GM19397 (cell line): ENCODE measurements at regions not wholly inside any gene's neighbourhood (a gene's known extent, or its start where the extent isn't known, plus 50 kb on each side); places are given as distances from the start of the nearest gene placed in this dataset.

Source experiments
- ATAC-seq: cut with Tn5 transposase; IDR thresholded peaks from one replicate; pipeline ENCODE4 v1.9.1; 2021; ENCODE audit warnings: mild to moderate bottlenecking, moderate library complexity; ENCODE audit not compliant: unreplicated experiment

DNA sequence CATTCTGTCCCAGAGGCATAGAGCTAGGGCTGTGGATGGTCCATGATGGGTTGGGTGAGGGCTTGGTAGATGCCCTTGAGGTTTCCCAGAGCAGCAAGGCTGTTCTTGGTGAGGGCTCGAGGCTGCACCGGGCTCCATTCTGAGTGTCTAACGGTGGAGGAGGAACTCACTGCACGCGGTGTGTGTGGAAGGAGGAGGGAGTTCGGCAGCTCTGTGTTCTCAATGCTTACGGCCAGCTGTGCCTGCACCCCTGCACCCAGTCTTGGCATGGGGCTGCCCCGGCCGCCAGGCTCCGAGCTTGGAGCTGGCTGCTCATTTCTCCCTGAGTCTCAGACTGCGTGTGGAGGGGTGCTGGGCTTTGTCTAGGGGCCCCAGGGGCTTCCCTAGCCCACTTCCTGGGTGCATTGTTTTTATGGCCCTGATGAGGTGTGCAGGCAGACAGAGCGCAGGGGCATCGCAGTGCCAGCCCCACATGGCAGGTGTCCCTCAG lies 1247.1 kb downstream of the BRD1 start:
- no peak for ATAC-seq

- ATAC-seq, result no peak
Observed at GRCh38 chr22:48579928-48580309, 1247.8 kb downstream of the BRD1 start.

DNA sequence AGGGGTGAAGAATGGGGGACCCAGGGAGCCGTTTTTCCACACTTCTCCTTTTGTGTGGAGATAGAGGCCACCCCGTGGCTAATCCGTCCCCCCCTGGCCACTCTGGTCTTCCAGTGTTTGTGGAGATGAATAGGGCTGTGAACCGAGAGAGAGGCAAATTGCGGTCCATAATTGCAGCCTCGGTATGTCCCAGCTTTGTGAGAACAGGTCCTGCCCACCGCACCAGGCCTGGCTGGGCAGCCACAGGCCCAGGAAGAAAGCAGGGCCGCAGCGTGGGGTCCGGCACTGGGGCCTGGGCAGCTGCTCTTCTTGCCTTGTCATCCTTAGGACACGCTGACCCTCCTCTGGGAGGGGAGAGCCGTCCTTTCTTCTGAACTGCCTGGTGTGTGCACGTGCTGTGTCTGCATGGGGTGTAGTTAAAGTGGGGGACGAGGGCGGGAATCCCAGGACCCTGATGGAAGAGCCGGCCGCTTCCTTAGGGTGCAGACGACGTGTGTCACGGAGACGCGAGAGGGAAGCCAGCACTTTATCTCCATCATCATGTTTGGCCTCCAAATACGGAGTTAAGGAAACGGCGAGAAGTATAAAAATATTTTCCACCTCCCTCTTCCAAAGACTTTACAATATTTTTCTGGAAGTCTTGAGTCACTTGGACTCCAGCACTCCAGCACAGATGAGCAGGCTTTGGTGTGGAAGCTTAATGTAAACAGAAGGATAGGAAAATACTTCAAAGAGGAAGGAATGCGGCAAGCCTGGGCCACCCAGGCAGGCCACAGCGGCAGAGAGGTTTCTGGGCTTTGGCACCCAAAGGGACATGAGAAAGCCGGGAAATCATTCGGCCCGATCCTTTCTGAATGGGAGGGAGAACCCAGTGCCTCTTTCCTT lies 1248.4 kb downstream of the BRD1 start:
- no peak for ATAC-seq

DNA sequence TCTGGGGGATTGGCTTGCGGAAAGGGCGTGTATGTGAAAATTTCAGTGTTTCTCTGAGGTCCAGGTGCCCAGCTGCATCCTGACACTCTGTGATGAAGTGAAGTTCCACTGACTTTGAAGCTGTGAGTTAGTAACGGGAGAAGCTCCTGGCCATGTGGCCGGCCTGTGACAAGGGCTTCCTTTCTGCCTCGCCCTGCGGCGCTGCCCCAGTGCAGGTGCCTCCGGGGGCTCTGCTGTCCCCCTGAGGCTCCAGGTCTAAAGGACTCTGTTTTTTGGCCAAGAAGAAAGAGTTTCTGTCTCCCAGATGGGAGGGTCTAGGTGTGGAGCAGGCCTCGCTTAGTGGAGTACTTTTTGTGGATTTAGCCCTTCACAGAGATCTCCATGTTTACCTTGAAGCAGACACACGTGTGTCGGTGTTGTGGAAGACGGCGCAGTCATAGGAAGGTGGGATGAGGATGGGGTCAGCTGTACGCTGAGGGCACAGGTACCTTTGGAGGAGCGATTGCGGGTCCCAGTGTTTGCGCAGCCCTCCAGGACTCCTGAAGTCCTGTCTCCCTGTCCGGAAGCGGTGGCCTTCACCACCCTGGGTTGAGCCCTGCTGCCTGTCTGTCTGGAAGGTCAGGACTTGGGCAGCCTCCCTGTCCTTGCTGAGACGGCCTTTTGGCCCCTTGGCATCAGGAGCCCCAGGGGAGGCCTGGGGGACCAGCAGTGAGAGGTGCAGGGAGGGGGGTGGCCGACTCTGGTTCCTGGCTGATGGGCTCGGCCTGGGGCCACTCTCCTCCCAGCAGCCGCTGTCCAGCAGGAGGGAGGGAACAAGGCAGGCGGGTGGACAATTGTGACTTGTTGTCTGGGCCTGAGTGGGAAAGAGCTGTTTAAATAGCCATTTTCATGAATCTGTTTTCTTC lies 1249.3 kb downstream of the BRD1 start:
- no peak for ATAC-seq

DNA sequence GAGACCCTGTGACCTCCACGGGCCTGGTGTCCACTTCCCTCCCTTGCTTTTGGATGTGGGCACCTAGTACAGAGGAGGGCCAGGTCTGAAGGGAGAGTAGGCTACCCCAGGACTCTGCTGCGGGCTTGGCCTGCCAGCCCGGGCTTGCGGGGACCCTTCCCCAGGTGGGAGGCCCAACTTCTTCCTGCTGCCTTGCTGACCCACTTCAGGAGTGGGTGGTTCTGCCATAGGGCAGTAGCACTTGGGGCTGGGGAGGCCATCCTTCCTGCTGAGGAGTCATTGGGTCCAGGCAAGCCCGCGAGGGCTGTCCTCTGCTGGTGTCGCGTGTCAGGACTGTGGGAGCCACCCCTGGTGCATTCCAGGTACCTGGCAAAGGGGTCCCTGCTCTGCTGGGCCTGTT lies 1250.0 kb downstream of the BRD1 start:
- ATAC-seq, result no peak

DNA sequence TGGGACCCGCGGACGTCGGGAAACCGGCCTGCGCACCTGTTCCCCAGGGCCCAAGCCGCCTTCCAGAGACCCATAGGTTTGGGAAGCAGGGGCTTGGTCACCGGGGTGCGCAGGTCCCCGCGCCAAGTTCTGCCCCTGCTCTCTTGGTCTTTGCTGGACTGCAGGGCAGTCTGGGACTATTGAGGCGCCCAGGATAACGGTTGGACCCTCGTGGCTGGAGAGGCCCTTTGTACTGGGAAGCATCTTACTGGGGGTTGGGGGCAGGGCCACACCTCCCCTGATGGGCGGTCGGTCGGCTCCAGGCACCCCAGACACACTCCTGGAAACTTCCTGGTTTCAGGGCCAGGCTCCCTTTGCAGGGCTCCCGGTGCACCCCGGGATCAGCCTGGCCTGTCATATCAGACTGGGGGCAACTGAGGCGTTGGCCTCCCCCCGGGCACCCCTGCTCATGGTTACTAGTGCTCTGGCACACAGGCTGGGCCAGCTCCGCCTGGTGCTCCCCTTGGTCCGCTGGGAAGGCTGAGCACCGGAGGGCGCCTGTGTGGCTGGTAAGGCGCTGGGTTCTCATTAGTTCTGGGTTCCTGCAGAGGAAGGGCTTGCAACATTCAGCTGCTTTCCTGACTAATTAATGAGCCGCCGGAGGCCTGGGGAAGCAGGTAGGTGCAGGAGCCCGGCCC lies 1250.5 kb downstream of the BRD1 start:
- no peak for ATAC-seq

GRCh38 chr22:48576333-48577013 lies 1251.2 kb downstream of the BRD1 start:
- ATAC-seq, result no peak

DNA sequence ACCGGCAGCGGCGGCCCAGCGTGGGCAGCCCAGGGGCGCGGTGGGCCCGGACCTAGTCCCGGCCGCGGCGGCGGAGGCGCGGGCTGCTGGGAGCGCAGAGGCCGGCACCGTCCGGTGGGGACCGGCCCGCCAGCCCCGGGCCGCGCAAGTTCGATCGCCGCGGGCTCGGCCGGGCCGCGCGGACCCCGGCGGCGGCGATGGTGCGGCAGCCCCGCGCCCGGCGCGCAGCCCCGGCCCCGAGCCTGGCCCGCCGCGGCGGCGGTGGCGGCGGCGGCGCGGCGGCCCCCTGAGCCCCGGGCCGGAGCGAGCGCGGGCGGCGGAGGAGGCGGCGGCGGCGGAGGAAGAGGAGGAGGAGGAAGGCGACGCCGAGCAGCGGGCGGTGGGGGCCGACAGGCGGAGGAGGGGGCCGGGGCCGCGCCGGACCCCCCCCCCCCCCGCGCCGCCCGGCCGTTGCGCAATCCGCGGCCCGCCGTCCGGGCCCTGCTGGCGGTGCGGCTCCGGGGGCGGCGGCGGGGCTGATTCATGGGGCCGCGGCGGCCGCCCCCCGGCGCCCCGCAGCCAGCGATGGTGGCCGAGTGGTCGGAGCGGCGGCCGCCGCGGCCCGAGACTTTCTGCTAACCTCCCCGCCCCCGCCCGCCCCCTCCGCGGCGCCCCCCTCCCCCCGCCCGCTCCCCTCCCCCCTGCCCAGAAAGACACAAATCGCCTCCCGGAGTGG lies 1251.9 kb downstream of the BRD1 start:
- no peak for ATAC-seq

GRCh38 chr22:48574776-48575617 lies 1252.7 kb downstream of the BRD1 start:
- ATAC-seq, result no peak

DNA sequence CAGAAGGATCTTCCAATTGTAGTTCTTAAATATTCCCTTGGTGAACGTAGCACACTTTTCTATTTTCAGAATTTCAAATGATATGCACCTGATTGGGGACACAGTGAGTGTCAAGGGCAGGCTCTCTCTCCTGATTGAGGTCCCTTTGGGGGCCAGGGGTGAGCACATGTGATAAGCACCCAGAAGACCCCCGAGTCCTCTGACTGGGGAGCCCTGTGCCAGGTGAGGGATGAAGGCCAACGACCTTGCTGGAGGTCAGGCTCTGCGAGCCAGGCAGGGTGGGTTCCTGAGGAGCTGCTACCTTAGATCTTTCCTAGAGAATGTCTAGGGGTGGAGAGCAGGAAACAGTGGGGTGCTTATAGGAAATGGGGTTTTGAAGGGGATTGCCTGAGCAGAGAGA lies 1253.9 kb downstream of the BRD1 start:
- no peak for ATAC-seq

DNA sequence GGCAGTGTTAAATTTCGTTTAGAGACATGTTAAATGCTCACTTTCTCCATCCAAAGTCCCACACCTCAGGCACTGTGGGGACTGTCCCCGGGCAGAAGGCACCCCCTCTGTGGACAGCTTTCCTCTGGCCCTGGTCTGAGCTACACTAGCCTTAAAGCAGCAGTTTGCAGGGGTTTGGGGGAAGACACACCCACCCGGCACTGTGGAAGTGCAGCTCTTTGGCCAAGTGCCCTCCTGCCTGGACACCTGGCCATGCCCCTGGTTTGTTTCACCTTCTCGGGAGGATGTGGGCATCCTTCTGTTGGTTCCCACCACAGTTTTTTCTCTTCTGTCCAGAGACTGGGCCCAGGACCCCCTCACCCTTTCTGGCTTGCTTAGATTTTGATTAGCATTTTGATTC lies 1254.7 kb downstream of the BRD1 start:
- no peak for ATAC-seq

- ATAC-seq, result no peak
Observed at GRCh38 chr22:48570912-48571311, 1256.8 kb downstream of the BRD1 start.

DNA sequence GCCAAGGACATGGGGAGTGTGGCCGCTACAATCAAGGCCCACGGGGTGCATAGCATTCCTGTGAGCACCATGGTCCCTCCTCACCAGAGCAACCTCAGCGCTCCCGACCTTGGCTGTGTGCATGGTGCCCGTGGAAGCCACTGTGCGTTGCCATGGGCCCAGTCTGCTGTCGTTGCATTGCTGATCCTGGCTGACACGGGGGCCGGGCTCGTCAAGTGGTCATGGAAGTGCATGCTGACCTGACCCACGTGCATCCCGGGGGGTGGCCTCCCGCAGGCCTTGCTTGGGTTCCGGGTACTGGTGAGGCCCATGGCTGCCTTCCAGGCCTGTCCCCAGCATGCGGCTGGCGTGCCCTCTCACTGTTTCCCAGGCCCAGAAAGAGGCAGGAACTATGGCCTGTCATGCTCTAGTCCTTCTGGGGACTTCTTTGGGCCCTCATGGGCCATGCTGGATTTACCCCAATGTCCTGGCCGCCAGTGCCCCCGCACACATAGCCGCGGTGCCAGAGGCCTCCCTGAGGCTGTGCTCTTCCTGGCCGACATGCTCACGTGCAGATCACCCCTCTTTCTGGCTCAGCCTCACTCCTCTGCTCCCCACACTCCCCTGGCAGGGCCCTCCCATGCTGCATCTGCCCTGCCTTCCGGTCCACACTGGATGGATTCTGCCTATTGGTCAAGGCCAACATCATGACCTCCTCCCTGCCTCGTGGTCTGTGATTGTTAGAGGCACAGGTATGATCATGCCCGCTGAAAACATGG lies 1258.0 kb downstream of the BRD1 start:
- ATAC-seq, result no peak

DNA sequence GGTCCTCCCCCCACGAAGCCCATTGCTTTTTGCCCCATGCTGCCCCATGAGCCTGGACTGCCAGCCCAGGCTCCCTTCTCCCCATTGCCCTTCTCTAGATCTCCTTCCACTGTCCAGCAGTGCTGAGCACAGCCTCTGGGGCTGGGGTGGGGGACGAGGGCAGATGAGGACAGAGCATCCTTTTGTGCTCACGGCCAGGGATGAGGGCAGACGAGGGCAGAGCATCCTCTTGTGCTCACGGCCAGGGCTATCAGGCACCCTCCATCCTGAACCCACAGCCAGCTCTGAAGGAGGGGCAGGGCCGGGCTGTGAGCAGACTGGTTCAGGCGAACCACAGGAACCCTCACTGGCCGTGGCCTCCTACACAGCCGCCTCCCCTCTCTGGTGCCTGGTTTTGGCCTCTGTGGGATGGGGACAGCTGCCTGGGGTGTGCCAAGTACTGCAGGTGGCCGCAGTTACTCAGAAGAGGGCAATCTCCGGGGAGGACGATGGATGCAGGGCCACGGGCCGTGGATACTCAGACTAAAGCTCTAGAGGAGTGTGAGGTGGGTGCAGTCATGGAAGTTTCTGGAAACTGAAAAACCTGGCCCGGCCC lies 1258.8 kb downstream of the BRD1 start:
- no peak for ATAC-seq

GRCh38 chr22:48567213-48567975 lies 1260.3 kb downstream of the BRD1 start:
- ATAC-seq, result no peak

DNA sequence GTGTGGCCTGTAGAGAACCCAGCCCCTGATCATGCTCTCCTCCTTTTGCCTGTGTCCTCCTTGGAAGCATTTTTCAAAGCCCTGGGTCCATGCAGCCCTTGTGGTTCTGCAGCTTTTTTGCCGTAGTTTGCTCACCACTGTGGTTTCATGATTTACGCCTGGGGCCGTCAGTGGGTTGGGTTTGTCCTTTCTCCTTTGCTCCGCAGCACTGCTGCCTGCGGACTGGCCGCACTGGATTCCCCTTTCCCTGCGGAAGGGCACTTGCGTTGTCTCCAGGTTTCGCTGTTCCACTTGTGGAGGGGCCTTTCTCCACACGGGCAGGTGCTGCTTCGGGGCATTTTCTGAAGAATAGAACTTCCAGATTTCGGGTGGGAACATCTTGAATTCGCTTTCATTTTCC lies 1260.9 kb downstream of the BRD1 start:
- no peak for ATAC-seq

GRCh38 chr22:48565901-48566501 lies 1261.7 kb downstream of the BRD1 start:
- ATAC-seq, result no peak
